ENCODE measurements at regions not wholly inside any gene's neighbourhood (a gene's known extent, or its start where the extent isn't known, plus 50 kb on each side); places are given as distances from the start of the nearest gene placed in this dataset.

DNA sequence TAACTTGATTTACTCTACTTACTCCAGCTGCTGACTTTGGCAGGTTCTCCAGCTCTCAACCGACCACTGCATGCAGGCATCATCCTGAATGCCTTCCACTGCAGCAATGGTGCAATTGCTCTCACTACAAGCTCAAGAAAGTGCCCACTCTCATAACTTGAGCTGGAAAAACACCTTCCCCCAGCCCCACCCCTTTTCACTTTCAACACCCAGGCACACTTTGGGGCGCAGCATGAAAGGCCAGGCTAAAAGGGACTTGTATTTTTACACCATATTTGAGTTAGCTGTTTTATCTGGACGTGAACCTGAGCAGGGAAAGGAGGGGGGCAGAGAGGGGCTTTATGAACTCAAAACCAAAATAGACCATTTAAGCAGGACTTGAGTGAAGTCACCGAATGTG lies 274.5 kb downstream of the RAB28 start:
- no peak for TF ChIP-seq CTCF (conservative IDR thresholded peaks at IDR 0.05)
- Histone ChIP-seq H3K9me3 (ENCODE audit: control insufficient read depth, low read length) (no peaks in the 10 kb centered on the region), H3K4me3 (ENCODE audit: low read length) (no peak overlapping the region), H3K9ac (ENCODE audit: extremely low read depth, low read length, poor library complexity, severe bottlenecking) (no peak overlapping the region), H3K27me3 (ENCODE audit: control insufficient read depth, insufficient read depth, low read length, poor library complexity, severe bottlenecking) (no peaks in the 10 kb centered on the region), H3K36me3 (ENCODE audit: control insufficient read depth, insufficient read depth, low read length) (no peaks in the 10 kb centered on the region), H3K27ac (ENCODE audit: low read depth, low read length) (no peak overlapping the region), H3K4me1 (ENCODE audit: control insufficient read depth, insufficient read depth, low read length) (no peaks in the 10 kb centered on the region)
- Mint-ChIP-seq H3K36me3 (ENCODE audit: low read depth) (no peaks in the 10 kb centered on the region), H3K9me3 (no peaks in the 10 kb centered on the region), H3K4me1 (peaks cover 2% of the 10 kb centered on the region), H3K27me3 (ENCODE audit: insufficient read depth) (no peaks in the 10 kb centered on the region), H3K27ac (no peak overlapping the region), H3K4me3 (no peak overlapping the region)
- no peak for DNase-seq
- 91 to 92% methylated on average over 2 to 4 of the region's 4 CpGs for WGBS, 2 experiments (ENCODE audit: insufficient coverage in 1 of 2, insufficient read length in 1 of 2)

- WGBS, 2 experiments (ENCODE audit: insufficient coverage in 1 of 2, insufficient read length in 1 of 2) = 91 to 100% methylated on average over 1 to 3 of the region's 3 CpGs
- no peak overlapping the region for H3K4me3 ChIP-seq (ENCODE audit: low read length)
- DNase-seq = no peak
- no peak for TF ChIP-seq CTCF (conservative IDR thresholded peaks at IDR 0.05)
- H3K27ac ChIP-seq (ENCODE audit: low read depth, low read length) = no peak overlapping the region
- H3K9me3 ChIP-seq (ENCODE audit: control insufficient read depth, low read length) = no peaks in the 10 kb centered on the region
- Mint-ChIP-seq H3K4me1 (peaks cover 6% of the 10 kb centered on the region), H3K9me3 (no peaks in the 10 kb centered on the region), H3K27me3 (ENCODE audit: insufficient read depth) (no peaks in the 10 kb centered on the region), H3K27ac (no peak overlapping the region), H3K36me3 (ENCODE audit: low read depth) (no peaks in the 10 kb centered on the region), H3K4me3 (no peak overlapping the region)
- no peaks in the 10 kb centered on the region for H3K27me3 ChIP-seq (ENCODE audit: control insufficient read depth, insufficient read depth, low read length, poor library complexity, severe bottlenecking)
- H3K36me3 ChIP-seq (ENCODE audit: control insufficient read depth, insufficient read depth, low read length) = no peaks in the 10 kb centered on the region
- no peak overlapping the region for H3K9ac ChIP-seq (ENCODE audit: extremely low read depth, low read length, poor library complexity, severe bottlenecking)
- no peaks in the 10 kb centered on the region for H3K4me1 ChIP-seq (ENCODE audit: control insufficient read depth, insufficient read depth, low read length)
These were observed 275.5 kb downstream of the RAB28 start for GRCh38 chr4:13208558-13209193.

DNA sequence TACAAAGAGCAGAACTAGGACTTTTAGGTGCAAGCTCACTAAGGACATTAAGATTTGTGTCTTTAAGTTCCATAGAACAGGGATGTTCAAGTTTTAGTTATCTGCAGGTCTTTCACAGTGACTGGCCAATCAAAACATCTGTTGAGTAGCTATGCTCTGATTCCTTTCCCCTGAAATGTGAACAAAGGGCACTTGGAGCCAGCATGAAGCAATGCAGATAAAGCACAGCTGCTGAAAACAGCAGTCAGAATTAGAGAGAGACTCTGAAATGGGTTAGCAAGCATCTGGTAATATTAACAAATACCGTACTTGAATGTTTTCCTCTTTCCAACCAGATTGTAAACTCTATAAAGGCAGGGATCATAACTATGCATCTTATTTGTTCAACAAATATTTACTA lies 276.9 kb downstream of the RAB28 start:
- Histone ChIP-seq H3K4me1 (ENCODE audit: control insufficient read depth, insufficient read depth, low read length) (no peaks in the 10 kb centered on the region), H3K27ac (ENCODE audit: low read depth, low read length) (no peak overlapping the region), H3K9ac (ENCODE audit: extremely low read depth, low read length, poor library complexity, severe bottlenecking) (no peak overlapping the region), H3K4me3 (ENCODE audit: low read length) (no peak overlapping the region), H3K36me3 (ENCODE audit: control insufficient read depth, insufficient read depth, low read length) (no peaks in the 10 kb centered on the region), H3K27me3 (ENCODE audit: control insufficient read depth, insufficient read depth, low read length, poor library complexity, severe bottlenecking) (no peaks in the 10 kb centered on the region), H3K9me3 (ENCODE audit: control insufficient read depth, low read length) (no peaks in the 10 kb centered on the region)
- WGBS, 2 experiments (ENCODE audit: insufficient coverage in 1 of 2, insufficient read length in 1 of 2) = 92 to 100% methylated on average over 1 of the region's 1 CpG
- no peak overlapping the region for H3K4me3 Mint-ChIP-seq
- no peaks in the 10 kb centered on the region for H3K9me3 Mint-ChIP-seq
- H3K27me3 Mint-ChIP-seq (ENCODE audit: insufficient read depth) = no peaks in the 10 kb centered on the region
- H3K4me1 Mint-ChIP-seq = peaks cover 6% of the 10 kb centered on the region
- no peak for DNase-seq
- H3K27ac Mint-ChIP-seq = no peak overlapping the region
- no peaks in the 10 kb centered on the region for H3K36me3 Mint-ChIP-seq (ENCODE audit: low read depth)
- no peak for TF ChIP-seq CTCF (conservative IDR thresholded peaks at IDR 0.05)
